ENCODE measurements at regions not wholly inside any gene's neighbourhood (a gene's known extent, or its start where the extent isn't known, plus 50 kb on each side); places are given as distances from the start of the nearest gene placed in this dataset.

DNA sequence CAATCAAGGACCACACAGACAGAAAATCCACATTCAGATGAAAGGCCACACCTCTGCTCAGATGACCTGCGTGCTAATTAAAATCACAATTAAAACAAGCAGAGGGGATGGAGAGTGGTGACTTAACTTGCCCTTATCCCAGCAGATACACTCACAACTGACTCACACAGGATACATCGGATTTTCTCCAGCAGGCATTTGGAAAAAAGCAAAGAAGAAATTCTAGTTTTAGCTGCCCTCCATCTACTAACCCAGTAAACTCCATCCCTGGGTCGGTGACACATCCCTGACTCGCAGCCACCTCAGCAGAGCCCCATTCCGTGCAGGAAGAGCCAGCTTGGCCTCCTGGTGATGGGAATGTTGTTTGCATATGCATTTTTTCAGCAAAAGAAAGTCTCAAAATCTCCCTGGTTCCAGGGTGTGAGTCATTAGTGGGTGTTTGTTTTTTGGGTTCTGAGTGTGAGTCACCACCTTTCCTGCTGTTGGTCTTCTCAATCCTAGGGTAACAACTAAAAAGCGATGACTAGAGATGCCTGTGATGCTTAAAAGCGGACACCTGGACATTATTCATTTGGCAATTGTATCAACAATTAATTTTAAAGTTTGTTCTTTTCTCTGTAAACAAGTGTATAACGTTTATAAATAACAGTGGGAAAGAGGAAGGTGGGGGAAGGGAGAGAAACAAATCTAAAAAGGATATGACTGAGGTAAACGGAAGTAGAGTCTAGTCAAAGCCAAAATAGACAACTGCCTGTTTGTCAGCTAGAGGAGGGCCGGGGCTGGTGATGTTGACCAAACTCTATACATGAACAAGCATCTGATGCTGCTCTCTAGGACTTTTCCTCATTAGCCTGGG, 49.8 kb upstream of the SLC4A7 start (continued):
- TF ChIP-seq TBP (IDR thresholded peaks at IDR 0.05; ENCODE audit: low read depth, low read length), result no peak
- TF ChIP-seq CHD1 (IDR thresholded peaks at IDR 0.05; ENCODE audit: low read depth, low read length), result no peak
- TF ChIP-seq YY1 (IDR thresholded peaks at IDR 0.05; ENCODE audit: low read depth, low read length), result peak; percentile 53; the same call in 1 of the 2 replicates
- TF ChIP-seq SIRT6 (IDR thresholded peaks at IDR 0.05; ENCODE audit: low read length), result no peak
- TF ChIP-seq CBX8 (IDR thresholded peaks at IDR 0.05; ENCODE audit: borderline replicate concordance, low read depth, low read length), result no peak
- TF ChIP-seq, protein P1, sequence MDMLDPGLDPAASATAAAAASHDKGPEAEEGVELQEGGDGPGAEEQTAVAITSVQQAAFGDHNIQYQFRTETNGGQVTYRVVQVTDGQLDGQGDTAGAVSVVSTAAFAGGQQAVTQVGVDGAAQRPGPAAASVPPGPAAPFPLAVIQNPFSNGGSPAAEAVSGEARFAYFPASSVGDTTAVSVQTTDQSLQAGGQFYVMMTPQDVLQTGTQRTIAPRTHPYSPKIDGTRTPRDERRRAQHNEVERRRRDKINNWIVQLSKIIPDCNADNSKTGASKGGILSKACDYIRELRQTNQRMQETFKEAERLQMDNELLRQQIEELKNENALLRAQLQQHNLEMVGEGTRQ (IDR thresholded peaks at IDR 0.05; ENCODE audit: low read length), result no peak
- no peak for TF ChIP-seq CTBP2 (IDR thresholded peaks at IDR 0.05; ENCODE audit: borderline replicate concordance, insufficient read depth, insufficient read length, low read length)
- TF ChIP-seq TEAD4 (IDR thresholded peaks at IDR 0.05; ENCODE audit: low read depth, low read length), result peak; percentile 94
- peak; percentile 17 to 33; a peak in 2 of 4 replicates for TF ChIP-seq RAD21 (IDR thresholded peaks at IDR 0.05 in 1 of 2, conservative IDR thresholded peaks at IDR 0.05 in 1 of 2; ENCODE audit: low read depth in 2 of 2, low read length in 2 of 2)
- peak; percentile 34; the same call in 1 of the 2 replicates for TF ChIP-seq RBBP5 (IDR thresholded peaks at IDR 0.05; ENCODE audit: borderline replicate concordance, low read depth, low read length)
- TF ChIP-seq EP300 (IDR thresholded peaks at IDR 0.05; ENCODE audit: borderline replicate concordance in 1 of 2, low read depth in 2 of 2, low read length in 2 of 2), result peak in 1 of 2 experiments; percentile 89; a peak in 1 of 3 replicates

Measured in H1 (cell line).